PC-3 (cell line): ENCODE measurements at regions not wholly inside any gene's neighbourhood (a gene's known extent, or its start where the extent isn't known, plus 50 kb on each side); places are given as distances from the start of the nearest gene placed in this dataset.

ENCODE experiments used
- ATAC-seq: fragments of 200-7000 bp; cut with Tn5 transposase; 2 replicates; pipeline ENCODE4 v1.9.1; 2020; ENCODE audit warnings: mild to moderate bottlenecking, moderate library complexity
- BruUV-seq: library from RNA; stranded (reverse); fragments of 400-500 nt; replicated peaks from 2 replicates; lab custom pipeline; 2021; lab: Mats Ljungman, UMichigan
- CTCF ChIA-PET: fragments of 300-600 bp; sonication (Branson Sonifier 250); formaldehyde crosslinking; loops from one replicate; lab custom pipeline; 2022; ENCODE audit warnings: antibody characterized with exemption; lab: Charles Lee
- POLR2A ChIA-PET: fragments of 300-600 bp; sonication (Branson Sonifier 250); formaldehyde crosslinking; loops from one replicate; lab custom pipeline; 2022; ENCODE audit warnings: antibody characterized with exemption; ENCODE audit not compliant: unreplicated experiment; lab: Charles Lee
- DNase-seq: peaks from one replicate; pipeline ENCODE4 v3.0.0-alpha.2; 2015
- H2AFZ ChIP-seq: fragments of 300-600 bp; sonication (generic); 2 replicates; pipeline ENCODE4 v1.6.0; 2016; ENCODE audit warnings: antibody characterized with exemption, low read length
- H3F3A ChIP-seq: fragments of 300-600 bp; sonication (generic); one replicate; pipeline ENCODE4 v1.6.0; 2017; ENCODE audit warnings: antibody characterized with exemption, low read length, control low read depth, mild to moderate bottlenecking; ENCODE audit not compliant: unreplicated experiment
- H3K27ac ChIP-seq: fragments of 300-600 bp; sonication (generic); 2 replicates; pipeline ENCODE4 v1.5.1; 2016; ENCODE audit warnings: mild to moderate bottlenecking, low read length
- H3K27me3 ChIP-seq: fragments of 300-600 bp; sonication (generic); 2 replicates; pipeline ENCODE4 v1.6.1; 2016; ENCODE audit warnings: low read length, mixed read lengths
- H3K36me3 ChIP-seq: fragments of 300-600 bp; sonication (generic); 2 replicates; pipeline ENCODE4 v1.6.1; 2016; ENCODE audit warnings: low read depth, mixed run types, low read length, mixed read lengths
- H3K4me1 ChIP-seq: fragments of 300-600 bp; sonication (generic); 2 replicates; pipeline ENCODE4 v1.5.1; 2016; ENCODE audit warnings: low read length; ENCODE audit not compliant: insufficient read depth
- H3K4me2 ChIP-seq: fragments of 300-600 bp; sonication (generic); 2 replicates; pipeline ENCODE4 v1.6.0; 2016; ENCODE audit warnings: low read length
- H3K4me3 ChIP-seq: fragments of 300-600 bp; sonication (generic); 2 replicates; pipeline ENCODE4 v1.5.1; 2016; ENCODE audit warnings: mild to moderate bottlenecking, low read length, mixed read lengths
- H3K79me2 ChIP-seq: fragments of 300-600 bp; sonication (generic); 2 replicates; pipeline ENCODE4 v1.6.1; 2017; ENCODE audit warnings: low read length, mixed read lengths
- H3K9ac ChIP-seq: fragments of 300-600 bp; sonication (generic); 2 replicates; pipeline ENCODE4 v1.6.0; 2016; ENCODE audit warnings: mild to moderate bottlenecking, low read length
- H3K9me2 ChIP-seq: fragments of 300-600 bp; sonication (generic); replicated peaks from 2 replicates; pipeline ENCODE4 v1.6.1; 2016; ENCODE audit warnings: mixed run types, low read length, mixed read lengths
- H3K9me3 ChIP-seq: fragments of 300-600 bp; sonication (generic); 2 replicates; pipeline ENCODE4 v1.6.1; 2016; ENCODE audit warnings: low read length, mixed read lengths
- H4K20me1 ChIP-seq: fragments of 300-600 bp; sonication (generic); 2 replicates; pipeline ENCODE4 v1.6.1; 2016; ENCODE audit warnings: low read length, mixed read lengths
- CTCF ChIP-seq: fragments of 300-600 bp; sonication (generic); conservative IDR thresholded peaks from 2 replicates; pipeline ENCODE4 v1.5.1; 2017; ENCODE audit warnings: antibody characterized with exemption, low read depth, mild to moderate bottlenecking, low read length
- EZH2 ChIP-seq: fragments of 300-600 bp; sonication (generic); IDR thresholded peaks from one replicate; pipeline ENCODE4 v1.6.1; 2017; ENCODE audit warnings: antibody characterized with exemption, mild to moderate bottlenecking, low read length; ENCODE audit not compliant: unreplicated experiment
- EZH2phosphoT487 ChIP-seq: fragments of 300-600 bp; sonication (generic); IDR thresholded peaks from 2 replicates; pipeline ENCODE4 v1.6.1; 2018; ENCODE audit warnings: mild to moderate bottlenecking, antibody characterized with exemption, low read length, borderline replicate concordance
- intact Hi-C: fragments of 100-400 bp; cut with micrococcal nuclease; formaldehyde crosslinking; loops from 2 replicates; pipeline ENCODE4 v1.9.0; 2023

GRCh38 chr18:77341527-77342325 is 92.1 kb downstream of the GALR1 start:
- ATAC-seq (no peak), DNase-seq (no peak)
- CTCF ChIA-PET, result no interaction called here
- intact Hi-C loops, result no loop called here
- TF ChIP-seq CTCF (no peak), EZH2 (no peak), EZH2phosphoT487 (no peak)
- Histone ChIP-seq H2AFZ (no peak overlapping the region), H3K36me3 (no peaks in the 10 kb centered on the region), H3K27me3 (peaks cover 30% of the 10 kb centered on the region), H3K27ac (no peak overlapping the region), H3K4me1 (no peaks in the 10 kb centered on the region), H3K79me2 (no peaks in the 10 kb centered on the region), H3F3A (no peaks in the 10 kb centered on the region), H3K4me3 (no peak overlapping the region), H3K9ac (no peak overlapping the region), H4K20me1 (no peaks in the 10 kb centered on the region), H3K9me2 (no peaks in the 10 kb centered on the region), H3K9me3 (no peaks in the 10 kb centered on the region), H3K4me2 (no peak overlapping the region)
- no TSS peak for BruUV-seq
- POLR2A ChIA-PET, result no interaction called here

GRCh38 chr18:77342736-77343135 is 93.1 kb downstream of the GALR1 start:
- DNase-seq, result no peak
- intact Hi-C loops, result no loop called here
- H3K79me2 ChIP-seq, result no peaks in the 10 kb centered on the region
- H3K9me3 ChIP-seq, result no peaks in the 10 kb centered on the region
- no peak for TF ChIP-seq EZH2phosphoT487
- no peak for TF ChIP-seq EZH2
- no peak for TF ChIP-seq CTCF
- peaks cover 19% of the 10 kb centered on the region for H3K27me3 ChIP-seq
- no peak overlapping the region for H3K4me3 ChIP-seq
- H2AFZ ChIP-seq, result no peak overlapping the region
- H3F3A ChIP-seq, result no peaks in the 10 kb centered on the region
- H4K20me1 ChIP-seq, result no peaks in the 10 kb centered on the region
- ChIA-PET POLR2A (no interaction called here), CTCF (no interaction called here)
- H3K9ac ChIP-seq, result no peak overlapping the region
- no peak overlapping the region for H3K27ac ChIP-seq
- no peaks in the 10 kb centered on the region for H3K36me3 ChIP-seq
- no peak overlapping the region for H3K4me2 ChIP-seq
- no peaks in the 10 kb centered on the region for H3K9me2 ChIP-seq
- BruUV-seq, result no TSS peak
- ATAC-seq, result no peak
- no peaks in the 10 kb centered on the region for H3K4me1 ChIP-seq

- no peak overlapping the region for H3K27ac ChIP-seq
- intact Hi-C loops, result no loop called here
- no peak overlapping the region for H3K9ac ChIP-seq
- H3F3A ChIP-seq, result no peaks in the 10 kb centered on the region
- no TSS peak for BruUV-seq
- ChIA-PET POLR2A (no interaction called here), CTCF (no interaction called here)
- H3K9me2 ChIP-seq, result no peaks in the 10 kb centered on the region
- no peaks in the 10 kb centered on the region for H3K4me1 ChIP-seq
- no peak overlapping the region for H2AFZ ChIP-seq
- H3K4me3 ChIP-seq, result no peak overlapping the region
- DNase-seq (no peak), ATAC-seq (no peak)
- peaks cover 9% of the 10 kb centered on the region; the same call in 1 of the 2 replicates for H3K27me3 ChIP-seq
- no peaks in the 10 kb centered on the region for H3K79me2 ChIP-seq
- TF ChIP-seq CTCF (no peak), EZH2phosphoT487 (no peak), EZH2 (no peak)
- no peak overlapping the region for H3K4me2 ChIP-seq
- no peaks in the 10 kb centered on the region for H3K9me3 ChIP-seq
- H3K36me3 ChIP-seq, result no peaks in the 10 kb centered on the region
- no peaks in the 10 kb centered on the region for H4K20me1 ChIP-seq
These were observed 94.3 kb downstream of the GALR1 start for GRCh38 chr18:77343846-77344510.
